ENCODE measurements at regions not wholly inside any gene's neighbourhood (a gene's known extent, or its start where the extent isn't known, plus 50 kb on each side); places are given as distances from the start of the nearest gene placed in this dataset.

GRCh38 chr10:109744020-109744419, 179.3 kb downstream of the XPNPEP1 start:
- no peak for TF ChIP-seq CTCF (IDR thresholded peaks at IDR 0.05)
- TF ChIP-seq EZH2 (IDR thresholded peaks at IDR 0.05; ENCODE audit: borderline replicate concordance, insufficient read depth, low read depth, low read length, poor library complexity, severe bottlenecking) = no peak

All from B cell (primary cell).